Stimulated activated CD4-positive, alpha-beta T cell treated with anti-CD3 and anti-CD28 coated beads, Interleukin-2, amount 100 ng/mL, for 48 hours (primary cell): ENCODE measurements at regions not wholly inside any gene's neighbourhood (a gene's known extent, or its start where the extent isn't known, plus 50 kb on each side); places are given as distances from the start of the nearest gene placed in this dataset.

ENCODE experiments used
- DNase-seq, 2 donors: peaks; one replicate each; pipeline ENCODE4 v3.0.0-alpha.2; 2020

DNA sequence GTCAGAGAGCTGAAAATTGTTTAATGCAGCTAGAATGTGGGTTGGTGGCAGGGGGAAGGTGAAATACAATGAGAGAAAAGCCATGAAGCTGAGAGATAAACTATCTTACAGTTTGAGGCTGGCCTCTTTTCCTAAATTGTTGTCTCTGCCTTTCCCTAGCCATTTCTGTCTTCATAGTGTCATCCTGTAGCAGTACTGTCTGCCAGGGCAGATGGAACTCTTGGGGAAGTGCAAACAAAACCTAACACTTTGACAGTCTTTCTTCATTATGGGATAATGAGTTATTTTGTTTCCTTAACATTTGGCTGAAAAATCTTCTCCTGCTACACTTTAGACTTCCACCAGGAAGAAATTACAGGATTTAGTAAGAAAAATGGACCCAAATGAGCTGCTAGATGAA, 197.8 kb upstream of the ARX start:
- DNase-seq = no peak

DNA sequence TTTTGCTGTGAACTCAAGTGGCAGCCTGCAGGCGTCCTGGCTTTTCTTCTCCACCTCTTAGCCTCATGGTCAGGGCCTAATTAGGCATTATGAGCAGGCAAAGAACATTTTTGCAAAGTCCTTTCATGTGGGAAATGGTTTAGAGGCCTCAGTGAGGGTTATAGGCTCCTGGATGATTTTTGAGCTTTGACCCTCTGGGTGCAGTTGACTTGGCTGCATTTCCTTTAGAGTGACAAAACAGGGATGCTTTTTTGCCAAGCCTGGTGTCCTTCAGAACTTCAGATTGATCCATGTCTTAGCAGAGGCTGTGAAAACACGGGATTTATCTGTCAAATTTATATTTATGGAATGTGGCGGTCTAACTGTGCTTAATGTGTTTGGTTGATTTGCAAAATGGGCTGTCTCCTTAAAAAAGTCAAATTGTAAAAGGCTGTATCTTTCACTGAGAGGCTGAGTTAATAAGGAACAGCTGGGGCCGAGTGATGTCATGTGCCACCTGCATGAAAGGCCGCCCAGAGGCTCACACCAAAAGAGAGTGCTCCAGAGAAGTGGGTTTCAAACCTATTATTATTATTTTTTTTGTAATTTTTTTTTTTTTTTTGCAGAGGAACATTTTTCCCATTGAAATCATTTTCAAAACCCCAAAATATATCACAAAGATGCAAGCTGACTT, 192.2 kb upstream of the ARX start:
- DNase-seq = no peak

DNA sequence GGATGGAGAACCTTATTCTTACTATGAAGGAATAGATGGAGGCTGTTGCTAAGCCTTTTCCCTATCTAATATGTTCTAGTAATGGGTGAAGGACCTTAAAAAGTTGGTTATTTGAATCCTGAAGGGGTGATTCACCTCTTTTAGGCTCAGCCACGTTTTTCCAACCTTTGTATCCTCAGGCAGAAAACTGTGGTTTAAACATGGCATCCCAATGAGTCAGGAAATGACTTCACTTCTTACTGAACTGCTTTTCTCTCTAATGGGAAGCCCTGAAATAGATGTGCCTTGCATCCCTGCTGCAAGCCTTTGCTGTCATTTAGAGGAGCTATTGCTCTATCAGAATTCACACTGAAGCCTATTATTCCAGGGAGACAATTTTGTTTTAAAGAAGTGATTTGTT, 191.0 kb upstream of the ARX start:
- DNase-seq = no peak

DNA sequence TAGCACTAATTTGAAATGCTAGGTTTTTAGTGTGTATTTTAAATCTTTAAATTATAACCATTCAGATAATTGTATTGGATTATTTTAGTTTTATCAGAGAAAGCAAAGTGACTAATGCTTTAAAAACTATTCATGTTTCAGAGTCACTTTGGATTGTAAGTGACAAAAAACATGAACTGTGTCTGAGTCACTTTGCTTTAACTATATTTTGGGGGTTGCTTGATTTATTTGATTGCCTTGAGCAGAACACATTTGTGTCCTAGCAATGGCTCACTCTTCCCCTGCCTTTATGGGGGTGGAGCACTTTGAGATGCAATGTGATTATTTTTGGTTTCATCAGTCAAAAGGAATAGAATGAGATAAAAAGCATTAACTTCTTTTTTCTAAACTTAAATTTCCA, 188.4 kb upstream of the ARX start:
- DNase-seq = no peak

DNA sequence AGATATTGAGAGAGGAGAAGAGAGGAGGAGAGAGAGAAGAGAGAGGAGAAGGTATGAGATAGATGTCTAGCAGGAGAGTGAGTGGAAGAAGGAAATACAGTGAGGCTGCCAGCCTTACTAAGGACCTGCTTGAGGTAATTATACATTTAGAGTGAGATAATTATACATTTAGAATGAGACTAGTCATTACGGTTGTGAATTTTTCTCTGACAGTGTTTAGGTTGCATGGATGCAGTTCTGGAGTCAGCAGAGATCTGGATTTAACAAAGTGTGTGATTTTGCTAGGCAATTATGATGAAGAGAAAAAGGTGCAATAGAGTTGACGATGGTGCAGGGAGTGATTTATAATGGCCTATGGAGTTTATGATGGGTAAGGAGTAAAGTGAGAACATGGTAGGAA, 187.1 kb upstream of the ARX start:
- DNase-seq = no peak

DNA sequence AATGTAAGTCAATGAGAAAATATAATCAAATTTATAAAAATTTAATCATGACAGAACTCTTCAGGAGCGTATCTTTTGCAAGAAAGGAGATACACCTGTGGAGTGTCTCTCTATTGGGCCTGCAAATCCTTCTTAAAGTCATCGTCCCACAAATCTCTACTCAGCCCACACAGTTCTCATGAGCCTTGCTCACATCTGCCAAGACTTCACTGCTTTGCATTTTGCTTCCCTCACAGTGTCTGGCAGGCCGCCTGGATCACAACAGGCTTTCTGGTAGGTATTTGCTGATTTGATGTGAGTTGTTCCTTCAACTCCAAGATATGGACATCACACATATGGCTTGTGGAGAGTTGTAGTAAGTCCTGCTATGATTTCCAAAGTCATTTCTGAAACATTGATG, 183.1 kb upstream of the ARX start:
- no peak for DNase-seq

DNA sequence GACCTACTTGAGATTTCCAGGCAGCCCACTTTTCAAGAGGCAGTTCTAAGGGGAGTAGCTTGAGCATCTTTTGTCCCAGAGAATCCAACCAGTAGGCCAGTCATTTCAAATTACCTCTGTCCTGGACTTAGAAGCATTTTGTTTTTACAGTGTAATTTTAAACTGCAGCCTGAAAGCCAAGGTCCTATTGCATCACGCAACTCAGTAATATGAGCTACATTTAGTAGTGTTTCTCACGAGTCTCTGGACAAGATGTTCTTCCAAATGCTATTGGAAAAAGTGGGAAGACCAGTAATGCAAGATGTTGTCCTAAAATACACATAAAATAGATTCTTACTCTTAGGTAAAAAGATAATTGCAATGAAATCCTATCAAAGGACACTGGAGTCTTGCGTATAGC, 182.5 kb upstream of the ARX start:
- DNase-seq = no peak

DNA sequence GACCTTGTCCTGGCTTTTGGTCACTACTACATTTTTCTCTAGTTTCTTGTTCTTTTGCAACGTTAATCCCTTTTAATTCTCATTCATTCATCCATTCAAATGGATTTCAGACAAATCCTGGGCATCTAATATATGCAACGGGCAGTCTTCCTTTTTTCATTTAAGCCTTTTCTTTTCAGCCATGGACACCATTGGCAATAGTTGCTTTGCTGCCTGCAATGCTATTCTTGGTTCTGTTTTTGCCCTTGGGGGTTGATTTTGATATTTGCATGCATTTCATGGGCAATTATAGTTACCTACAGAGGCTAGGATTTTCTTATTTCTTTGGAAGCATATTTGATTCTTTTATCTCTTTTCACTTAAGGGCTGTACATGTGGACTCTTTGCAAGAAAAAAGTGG, 180.5 kb upstream of the ARX start:
- DNase-seq = no peak

DNA sequence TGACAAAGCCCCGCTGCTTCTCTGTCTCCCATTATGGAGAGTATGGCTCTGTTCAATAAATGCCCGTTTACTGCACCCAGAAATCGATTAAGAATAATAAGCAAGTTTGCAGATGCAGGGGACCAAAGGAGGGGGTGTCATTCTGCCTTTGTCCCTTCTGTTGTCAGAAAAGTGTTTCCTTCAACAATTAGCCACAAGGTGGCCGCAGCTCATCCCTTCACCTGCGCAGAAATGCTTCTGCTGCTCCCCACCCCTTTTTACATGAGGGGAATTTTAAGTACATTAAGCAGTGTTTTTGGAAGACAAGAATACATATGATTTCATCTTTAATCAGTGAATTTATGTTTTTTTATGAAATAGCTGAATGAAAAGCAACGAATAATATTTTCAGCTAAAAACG, 175.6 kb upstream of the ARX start:
- DNase-seq = no peak

DNA sequence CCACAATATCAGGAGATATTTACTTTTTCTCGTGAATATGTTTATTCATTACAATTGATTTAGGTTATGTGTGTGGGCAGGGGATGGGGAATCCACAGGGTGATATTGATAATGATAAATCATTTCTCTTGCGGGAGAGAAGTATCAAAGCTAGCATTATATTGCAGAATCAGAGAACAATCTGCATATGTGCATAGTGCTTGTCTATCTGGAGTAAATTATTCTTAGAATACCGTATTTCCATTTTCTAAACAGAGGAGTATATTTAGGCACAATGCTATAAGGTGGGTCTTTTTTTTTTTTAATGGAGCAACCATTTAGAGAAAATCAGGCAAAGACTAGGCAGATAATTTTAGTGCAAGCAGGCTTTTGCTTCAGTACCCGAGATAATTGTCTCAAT, 166.0 kb upstream of the ARX start:
- DNase-seq = no peak

DNA sequence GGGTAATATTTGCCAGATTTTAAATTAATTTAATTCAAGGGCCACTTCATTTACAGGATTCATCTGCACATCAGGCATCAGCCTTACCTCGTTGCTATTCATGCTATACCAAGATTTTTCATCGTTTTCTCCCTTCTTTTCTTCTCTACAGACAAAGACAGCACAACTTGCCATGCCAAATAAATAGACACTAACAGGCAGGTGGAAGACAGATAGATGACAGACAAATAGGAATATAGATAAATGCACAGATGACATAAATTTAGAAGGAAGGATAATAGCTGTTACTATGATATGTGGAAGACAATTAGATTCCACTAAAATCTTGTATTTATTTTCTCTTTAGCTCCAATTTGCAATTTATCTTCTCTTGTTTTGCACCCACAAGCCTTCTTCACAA, 164.5 kb upstream of the ARX start:
- no peak for DNase-seq

DNA sequence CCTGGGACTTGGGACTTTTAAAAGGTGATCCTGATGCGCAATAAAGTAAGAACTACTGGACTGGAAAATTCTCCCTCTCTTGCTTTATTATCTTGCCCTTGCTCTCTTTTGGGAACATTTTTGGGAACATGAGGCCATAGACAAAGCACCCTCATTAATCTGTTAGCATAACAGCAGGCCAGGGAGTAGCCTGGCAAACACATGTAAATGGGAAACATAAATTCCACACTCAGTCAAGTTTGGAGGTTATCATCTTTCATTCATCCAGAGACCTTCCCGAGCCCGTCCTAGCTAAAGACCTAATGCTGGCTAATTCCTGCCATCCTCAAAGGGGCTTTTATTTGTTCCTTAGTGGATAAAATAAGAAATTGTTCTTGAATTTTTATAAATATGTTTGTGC, 162.8 kb upstream of the ARX start:
- no peak for DNase-seq

DNA sequence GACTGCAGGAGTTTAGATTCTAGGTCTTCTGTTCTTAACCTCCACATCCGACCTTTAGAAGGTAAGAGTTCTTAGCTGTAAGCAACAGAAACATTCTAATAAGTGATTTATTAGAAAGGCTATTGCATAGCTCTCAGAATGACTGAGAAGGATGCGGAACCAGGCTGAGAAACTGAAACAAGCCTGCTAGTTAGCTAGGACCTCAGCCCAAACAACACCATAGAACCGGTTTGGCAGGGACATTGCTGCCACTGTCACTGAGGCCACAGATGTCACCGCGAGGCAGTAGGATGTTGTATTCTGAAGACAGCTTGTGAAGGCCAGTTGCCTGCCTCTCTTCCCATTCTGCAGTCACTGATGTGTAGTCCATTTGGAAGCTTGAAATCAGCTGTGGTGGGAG, 160.0 kb upstream of the ARX start:
- no peak for DNase-seq

DNA sequence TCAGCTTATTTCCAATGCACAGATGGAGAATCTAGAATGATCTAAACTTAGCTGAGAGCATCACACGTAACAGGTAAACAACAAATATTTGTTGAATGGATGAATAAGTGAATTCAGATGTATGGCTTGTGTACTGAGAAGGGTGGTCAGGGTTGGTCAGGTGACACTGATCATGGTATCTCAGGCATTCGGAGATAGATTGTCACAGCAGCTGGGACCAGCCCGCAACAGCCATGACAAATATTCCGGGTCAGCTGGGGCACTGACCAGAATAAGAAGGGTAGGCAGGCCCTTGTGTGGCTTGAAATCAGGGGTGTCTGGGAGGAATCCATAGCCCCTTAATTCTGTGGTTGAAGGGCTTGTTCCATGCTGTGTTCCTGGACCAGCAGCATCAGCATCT, 159.4 kb upstream of the ARX start:
- DNase-seq = no peak

DNA sequence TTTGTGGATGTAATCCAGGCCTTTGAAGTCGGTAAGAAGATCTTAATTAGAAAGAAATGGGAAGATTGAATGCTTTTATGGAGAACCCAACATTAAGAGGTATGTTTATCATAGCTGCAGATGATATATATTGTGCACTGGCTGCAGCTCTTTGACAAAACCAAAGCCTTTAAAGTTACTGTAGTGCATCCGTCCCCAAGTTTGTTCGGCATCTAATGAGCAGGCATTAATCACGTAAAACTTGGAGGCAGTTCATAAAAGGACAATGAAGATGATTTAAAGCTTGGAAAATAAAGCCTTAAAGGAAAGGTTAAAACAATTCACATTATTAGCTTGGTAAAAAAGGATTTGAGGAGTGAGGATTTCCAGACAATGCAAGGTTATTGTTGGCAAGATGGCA, 150.8 kb upstream of the ARX start:
- DNase-seq = no peak

DNA sequence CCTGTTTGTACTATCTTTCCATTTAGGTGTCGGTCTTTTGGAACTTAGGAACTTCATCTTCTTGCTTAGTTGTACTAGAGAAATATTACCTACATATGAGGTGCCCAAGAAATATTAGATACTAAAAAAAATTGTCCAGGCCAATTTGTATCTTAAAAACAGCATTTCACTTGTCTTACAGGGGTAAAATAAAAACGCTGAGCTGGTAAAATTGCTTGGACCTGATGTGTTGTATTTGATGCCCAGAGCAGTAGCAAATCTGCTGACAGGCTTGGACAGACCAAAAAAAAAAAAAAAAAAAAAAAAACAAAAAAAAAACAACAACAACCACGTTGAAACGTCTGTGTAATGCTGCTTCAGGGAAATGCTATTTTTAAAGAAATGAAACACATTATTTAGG, 150.4 kb upstream of the ARX start:
- no peak for DNase-seq

DNA sequence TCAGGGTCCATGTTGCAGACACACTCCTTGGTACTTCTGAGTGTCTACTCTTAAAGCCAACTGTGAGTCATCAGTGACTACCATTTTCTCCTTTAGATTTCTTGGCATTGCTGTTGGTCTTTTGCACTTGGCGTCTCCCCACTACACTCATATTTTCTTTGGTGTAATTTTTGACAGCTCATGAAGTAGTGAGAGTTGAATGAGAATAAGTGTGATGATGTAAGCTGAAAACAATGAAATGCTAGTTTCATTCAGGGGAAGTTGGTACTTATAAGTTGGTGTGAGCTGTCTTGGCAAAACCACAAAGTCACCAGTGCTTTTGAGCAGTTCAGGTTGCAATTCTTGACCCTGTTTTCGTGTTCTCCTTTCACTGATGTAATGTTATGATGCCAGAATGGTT, 142.9 kb upstream of the ARX start:
- DNase-seq = no peak

DNA sequence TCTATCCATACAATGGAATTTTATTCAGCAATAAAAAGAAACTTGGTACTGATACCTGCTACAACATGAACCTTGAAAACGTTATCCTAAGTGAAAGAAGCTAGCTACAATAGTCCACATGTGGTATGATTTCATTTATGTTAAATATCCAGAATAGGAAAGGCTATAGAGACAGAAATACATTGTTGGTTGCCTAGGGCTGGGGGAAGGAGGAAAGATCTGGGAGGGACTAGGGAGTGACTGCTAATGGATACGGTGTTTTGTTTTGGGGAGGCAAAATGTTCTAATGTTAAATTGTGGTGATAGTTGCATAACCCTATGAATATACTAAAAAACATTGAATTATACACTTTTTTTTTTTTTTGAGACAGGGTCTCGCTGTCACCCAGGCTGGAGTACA, 141.1 kb upstream of the ARX start:
- no peak for DNase-seq

DNA sequence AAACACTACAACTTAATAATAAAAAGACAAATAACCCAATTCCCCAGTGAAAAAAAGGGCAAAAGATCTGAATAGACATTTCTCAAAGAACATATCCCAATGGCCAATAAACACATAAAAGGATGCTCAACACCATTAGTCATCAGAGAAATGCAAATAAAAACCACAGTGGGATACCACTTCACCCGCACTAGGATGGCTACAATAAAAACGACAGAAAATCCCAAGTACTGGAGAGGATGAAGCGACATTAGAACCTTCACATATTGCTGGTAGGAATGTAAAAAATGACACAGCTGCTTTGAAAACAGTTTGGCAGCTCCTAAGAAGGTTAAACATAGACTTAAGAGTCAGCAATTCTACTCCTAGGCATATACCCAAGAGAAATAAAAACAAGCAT, 140.6 kb upstream of the ARX start:
- no peak for DNase-seq

DNA sequence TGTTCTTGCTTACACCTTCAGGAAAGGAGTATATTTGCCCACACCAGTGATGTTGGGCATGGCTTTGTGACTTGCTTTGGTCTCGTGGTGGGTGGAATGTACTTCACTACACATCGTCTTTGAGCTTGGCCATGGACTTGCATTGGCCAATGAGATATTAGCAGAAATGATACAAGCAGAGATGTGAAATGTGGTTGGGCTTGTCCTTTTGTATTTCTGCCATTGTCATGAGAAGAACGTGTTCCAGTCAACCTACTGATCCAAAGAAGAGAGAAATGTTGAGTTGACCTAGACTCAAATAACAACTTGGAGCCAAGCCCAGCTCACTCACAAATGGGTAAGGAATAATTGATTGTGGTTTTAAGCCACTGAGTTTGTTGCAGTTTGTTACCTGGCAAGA, 138.4 kb upstream of the ARX start:
- no peak for DNase-seq

DNA sequence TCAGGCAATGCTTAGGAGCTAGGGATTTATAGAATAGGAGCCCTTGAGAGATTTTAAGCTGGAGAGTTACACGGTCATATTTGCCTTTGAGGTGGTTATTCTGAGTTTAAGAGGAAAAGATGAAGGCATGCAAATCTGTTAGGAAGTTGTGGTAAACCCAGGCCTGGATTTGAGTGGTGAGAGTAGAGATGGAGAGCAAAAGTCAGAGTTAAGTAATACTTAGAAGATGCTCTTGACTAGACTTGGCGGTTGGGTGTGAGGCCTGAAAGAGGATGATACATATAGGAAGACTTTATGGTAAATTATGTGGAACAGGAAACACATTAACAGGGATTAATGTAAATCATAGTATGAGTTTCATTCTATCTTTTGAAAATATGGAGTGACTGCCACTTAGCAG, 136.0 kb upstream of the ARX start:
- DNase-seq = no peak

DNA sequence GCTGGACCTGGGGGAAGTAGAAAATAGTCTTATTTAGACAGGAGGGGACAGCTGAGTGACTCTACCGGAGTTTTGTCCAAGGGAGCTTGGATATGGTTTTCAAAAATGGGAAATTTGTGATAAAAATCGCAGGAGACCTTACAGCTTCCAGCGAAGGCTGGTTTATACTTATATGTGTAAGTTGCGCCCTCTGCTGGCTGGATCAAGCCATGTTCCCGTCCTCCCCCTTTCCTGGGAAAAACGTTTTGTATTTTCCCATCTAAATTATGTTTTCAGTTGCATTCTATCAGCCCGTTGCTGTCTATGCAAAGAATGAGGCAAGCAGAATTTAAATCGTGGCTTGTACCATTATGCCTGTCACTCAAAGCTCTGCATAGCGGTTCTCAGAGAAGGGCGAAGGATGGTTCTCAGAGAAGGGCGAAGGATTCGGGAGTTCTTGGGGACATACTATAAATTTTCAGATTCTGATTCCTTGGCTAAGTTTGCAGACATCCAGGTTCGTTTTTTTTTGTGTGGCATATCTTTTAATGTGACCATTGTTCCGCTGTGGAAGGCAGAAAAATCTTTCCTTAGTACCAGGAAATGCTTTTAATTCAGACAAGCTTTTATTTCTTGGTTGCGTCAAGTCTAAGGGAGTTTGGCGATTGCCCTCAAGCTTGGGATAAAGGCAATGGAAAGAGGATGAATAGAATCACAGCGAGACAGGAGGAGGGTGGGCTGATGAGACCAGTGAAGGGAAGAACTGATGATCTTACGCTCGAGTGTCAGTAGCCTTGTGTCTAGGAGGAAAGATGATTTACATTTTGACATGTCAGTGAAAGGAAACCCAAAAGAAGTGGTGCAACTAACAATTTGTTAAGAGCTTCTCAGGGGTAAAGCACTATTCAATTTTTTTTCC, 128.5 kb upstream of the ARX start:
- peak; percentile 23 to 42 for DNase-seq

DNA sequence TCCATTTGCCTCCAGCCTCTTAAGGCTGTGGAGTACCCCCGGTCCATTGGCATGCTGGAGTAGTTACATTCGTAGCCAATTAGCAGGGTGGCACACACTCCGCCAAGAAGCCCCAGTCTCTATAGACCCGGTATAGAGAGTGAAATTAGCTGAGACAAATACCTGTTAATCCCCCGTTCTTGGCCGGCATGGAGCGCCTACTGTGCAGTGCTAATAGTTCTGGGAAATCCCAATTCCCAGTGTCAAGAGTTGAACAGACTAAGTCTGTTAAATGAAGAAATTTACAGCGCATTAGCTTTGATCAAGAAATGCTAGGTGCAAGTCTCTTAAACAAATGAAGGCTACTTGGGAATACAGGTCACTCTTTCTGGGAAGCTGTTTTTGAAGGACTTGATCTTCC, 127.8 kb upstream of the ARX start:
- DNase-seq = no peak

DNA sequence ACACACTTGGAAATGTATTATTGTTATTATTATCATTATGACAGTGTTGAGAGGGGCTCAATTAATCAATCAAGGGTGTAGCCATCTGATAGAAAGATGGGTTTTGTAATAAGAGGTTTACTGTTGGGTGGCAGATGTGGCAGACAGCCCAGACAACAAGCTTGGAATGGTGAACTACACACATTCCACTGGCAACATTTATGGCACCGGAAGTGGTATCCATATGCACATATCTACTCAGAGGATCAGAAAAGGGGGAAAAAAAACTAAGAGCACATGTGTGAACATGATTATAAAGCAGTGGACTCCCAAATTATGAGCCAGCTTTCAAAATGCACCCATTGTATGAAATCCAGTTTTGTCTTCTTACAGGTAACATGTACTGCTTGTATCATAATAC, 125.9 kb upstream of the ARX start:
- DNase-seq = no peak

DNA sequence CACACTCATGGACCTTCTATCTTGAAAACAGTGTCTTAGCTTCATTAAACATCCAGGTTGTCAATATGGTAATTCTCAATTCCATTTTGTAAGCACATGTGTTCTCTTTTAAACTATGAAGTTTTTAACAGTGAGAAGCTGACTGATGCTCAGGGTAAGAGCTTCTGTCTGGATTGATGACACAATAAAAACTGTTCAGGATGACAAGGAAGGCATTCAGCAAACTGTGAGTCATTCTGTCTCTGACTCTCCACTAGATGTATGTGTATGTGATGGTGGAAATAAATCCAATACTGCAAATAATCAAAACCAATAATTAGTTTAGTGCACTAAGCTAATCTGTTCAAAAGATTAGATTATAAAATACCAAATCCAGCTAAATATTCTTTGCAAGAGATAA, 115.3 kb upstream of the ARX start:
- no peak for DNase-seq
